Erythroblast (primary cell): ENCODE measurements at regions not wholly inside any gene's neighbourhood (a gene's known extent, or its start where the extent isn't known, plus 50 kb on each side); places are given as distances from the start of the nearest gene placed in this dataset.

Experiments used
- GATA1 ChIP-seq: IDR thresholded peaks from 2 replicates; pipeline ENCODE4 v1.6.1; 2011; ENCODE audit warnings: low read depth, mild to moderate bottlenecking, control low read depth, low read length, moderate library complexity
- POLR2A ChIP-seq: IDR thresholded peaks from 2 replicates; pipeline ENCODE4 v1.6.1; 2011; ENCODE audit warnings: mild to moderate bottlenecking, low read length

DNA sequence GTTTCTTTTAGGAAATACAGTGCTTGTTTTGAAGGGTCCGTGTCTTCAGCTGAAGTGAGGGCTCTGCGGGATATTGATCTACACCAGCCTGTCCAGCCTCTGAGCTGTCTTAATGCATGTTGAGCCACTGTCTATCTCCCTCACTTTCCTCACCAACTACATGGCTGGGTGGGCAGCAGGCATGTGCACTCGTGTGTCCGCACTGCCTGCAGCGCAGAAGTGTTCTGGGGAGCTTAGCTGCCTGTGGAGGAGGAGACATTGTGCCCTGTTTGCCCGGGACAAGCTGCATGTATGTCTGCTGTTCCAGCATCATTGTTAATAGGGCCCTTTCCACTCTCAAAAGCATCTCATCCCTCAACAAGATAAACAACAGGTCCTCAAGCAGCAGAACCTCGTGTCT, 133.1 kb upstream of the EEPD1 start:
- no peak for TF ChIP-seq POLR2A
- no peak for TF ChIP-seq GATA1
